ENCODE measurements at regions not wholly inside any gene's neighbourhood (a gene's known extent, or its start where the extent isn't known, plus 50 kb on each side); places are given as distances from the start of the nearest gene placed in this dataset.
A peak's percentile ranks its signal among the peaks of the same experiment; 100 is the strongest.
"Not testable (repeated sequence)": the region's sequence is repeated elsewhere in the genome, so short reads cannot be mapped to it uniquely, and the experiment has no call there.

GRCh38 chr3:10109-10996, 186.2 kb upstream of the CHL1 start:
- not testable (repeated sequence) for DNase-seq

GRCh38 chr3:11734-12133, 184.8 kb upstream of the CHL1 start:
- peak in 3 of 14 donors; percentile 1 to 6 (median 4) for DNase-seq

- DNase-seq: no peak
Measured at GRCh38 chr3:14652-15051, 181.9 kb upstream of the CHL1 start.

- no peak for DNase-seq
Measured at GRCh38 chr3:16366-16765, 180.2 kb upstream of the CHL1 start.

- no peak for DNase-seq
Measured at GRCh38 chr3:20421-20820, 176.1 kb upstream of the CHL1 start.

- no peak for DNase-seq
Measured at GRCh38 chr3:24006-24405, 172.6 kb upstream of the CHL1 start.

GRCh38 chr3:25056-25455, 171.5 kb upstream of the CHL1 start:
- no peak for DNase-seq

GRCh38 chr3:35985-36384, 160.6 kb upstream of the CHL1 start:
- DNase-seq: not testable (repeated sequence)

- DNase-seq: not testable (repeated sequence)
Measured at GRCh38 chr3:42871-43744, 153.5 kb upstream of the CHL1 start.

GRCh38 chr3:44028-44676, 152.4 kb upstream of the CHL1 start:
- DNase-seq: no peak

GRCh38 chr3:44941-45340, 151.6 kb upstream of the CHL1 start:
- DNase-seq: not testable (repeated sequence)

GRCh38 chr3:46576-46975, 150.0 kb upstream of the CHL1 start:
- no peak for DNase-seq

- not testable (repeated sequence) for DNase-seq
Measured at GRCh38 chr3:53441-53840, 143.1 kb upstream of the CHL1 start.

- no peak for DNase-seq
Measured at GRCh38 chr3:54240-54639, 142.3 kb upstream of the CHL1 start.

- DNase-seq: no peak
Measured at GRCh38 chr3:56672-57071, 139.9 kb upstream of the CHL1 start.

- DNase-seq: no peak
Measured at GRCh38 chr3:59854-60253, 136.7 kb upstream of the CHL1 start.

- DNase-seq: peak in 3 of 14 donors; percentile 2 to 22 (median 15)
Measured at GRCh38 chr3:63095-63765, 133.3 kb upstream of the CHL1 start.

GRCh38 chr3:69690-70089, 126.9 kb upstream of the CHL1 start:
- no peak for DNase-seq

- peak in 1 of 14 donors; percentile 22 for DNase-seq
Measured at GRCh38 chr3:72776-73175, 123.8 kb upstream of the CHL1 start.

GRCh38 chr3:73271-73670, 123.3 kb upstream of the CHL1 start:
- DNase-seq: peak in 2 of 14 donors; percentile 6 to 19

GRCh38 chr3:74676-75243, 121.8 kb upstream of the CHL1 start:
- no peak for DNase-seq

- DNase-seq: no peak
Measured at GRCh38 chr3:75260-75659, 121.3 kb upstream of the CHL1 start.

Measured in C1 segment of cervical spinal cord (tissue), 14 donors.